ENCODE measurements at regions not wholly inside any gene's neighbourhood (a gene's known extent, or its start where the extent isn't known, plus 50 kb on each side); places are given as distances from the start of the nearest gene placed in this dataset.
"Not testable (repeated sequence)": the region's sequence is repeated elsewhere in the genome, so short reads cannot be mapped to it uniquely, and the experiment has no call there.

DNA sequence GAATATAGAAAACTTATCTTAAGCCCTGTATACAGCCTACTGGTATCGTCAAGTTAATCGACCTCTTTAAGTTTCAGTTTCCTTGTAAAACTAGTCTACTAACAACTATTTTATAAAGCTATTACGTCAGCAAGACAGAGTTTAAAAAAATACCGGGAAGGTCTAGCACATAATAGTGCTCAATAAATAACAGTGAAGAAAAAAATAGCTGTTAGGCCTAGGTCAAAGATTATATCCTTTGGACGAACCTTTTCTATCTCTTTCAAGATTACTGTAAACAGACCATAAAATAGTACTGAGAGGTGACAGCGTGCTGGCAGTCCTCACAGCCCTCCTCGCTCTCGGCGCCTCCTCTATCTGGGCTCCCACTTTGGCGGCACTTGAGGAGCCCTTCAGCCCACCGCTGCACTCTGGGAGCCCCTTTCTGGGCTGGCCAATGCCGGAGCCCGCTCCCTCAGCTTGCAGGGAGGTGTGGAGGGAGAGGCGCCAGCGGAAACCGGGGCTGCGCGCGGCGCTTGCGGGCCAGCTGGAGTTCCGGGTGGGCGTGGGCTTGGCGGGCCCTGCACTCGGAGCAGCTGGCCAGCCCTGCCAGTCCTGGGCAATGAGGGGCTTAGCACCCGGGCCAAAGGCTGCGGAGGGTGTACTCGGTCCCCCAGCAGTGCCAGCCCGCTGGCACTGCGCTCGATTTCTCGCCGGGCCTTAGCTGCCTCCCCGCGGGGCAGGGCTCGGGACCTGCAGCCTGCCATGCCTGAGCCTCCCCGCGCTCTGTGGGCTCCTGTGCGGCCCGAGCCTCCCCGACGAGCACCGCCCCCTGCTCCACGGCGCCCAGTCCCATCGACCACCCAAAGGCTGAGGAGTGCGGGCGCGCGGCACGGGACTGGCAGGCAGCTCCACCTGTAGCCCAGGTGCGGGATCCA is 119.1 kb upstream of the HSF2 start:
- not testable (repeated sequence) for DNase-seq (ENCODE audit: low spot score)

GRCh38 chr6:122283884-122284283 is 115.6 kb upstream of the HSF2 start:
- no peak for DNase-seq (ENCODE audit: low spot score)

DNA sequence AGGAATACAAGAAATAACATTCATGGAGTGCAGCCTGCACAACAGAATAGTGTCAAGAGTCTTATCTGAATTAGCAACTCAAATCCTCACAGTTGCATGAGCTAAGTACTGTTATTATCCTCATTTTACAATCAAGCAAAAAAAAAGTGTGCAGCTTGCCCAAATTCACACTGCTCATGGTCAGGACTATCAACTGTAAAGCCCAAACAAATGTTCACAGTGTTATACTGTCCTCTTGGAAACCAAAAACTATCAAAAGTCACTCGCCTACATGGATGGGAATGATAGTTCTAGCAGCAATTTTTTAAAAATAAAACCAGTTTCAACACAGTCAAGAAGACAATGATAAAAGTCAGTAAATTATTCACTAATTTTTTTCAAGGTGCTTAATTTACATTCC is 114.6 kb upstream of the HSF2 start:
- DNase-seq (ENCODE audit: low spot score), result no peak

- DNase-seq (ENCODE audit: low spot score), result no peak
Measured at GRCh38 chr6:122285292-122285913, 114.0 kb upstream of the HSF2 start.

DNA sequence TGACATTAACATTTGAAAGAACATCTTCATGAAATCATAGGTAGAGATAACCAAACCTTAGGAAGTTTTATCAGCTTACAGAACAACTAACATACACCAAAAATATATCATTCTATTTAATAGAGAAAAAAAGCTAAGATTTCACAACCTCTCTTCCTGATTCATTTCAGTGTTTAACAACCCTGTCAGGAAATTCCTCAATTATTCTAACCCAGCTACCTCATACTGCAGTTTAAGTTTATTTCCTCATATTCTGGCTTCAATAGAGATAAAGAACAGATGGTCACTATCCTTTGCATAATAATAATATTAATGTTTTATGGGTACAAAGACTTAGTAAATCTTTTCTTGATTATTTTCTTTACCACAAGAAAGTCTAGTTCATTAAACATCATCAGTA is 112.9 kb upstream of the HSF2 start:
- no peak for DNase-seq (ENCODE audit: low spot score)

GRCh38 chr6:122289762-122290539 is 109.5 kb upstream of the HSF2 start:
- DNase-seq (ENCODE audit: low spot score), result peak; percentile 1

- DNase-seq (ENCODE audit: low spot score), result no peak
Measured at GRCh38 chr6:122297010-122297409, 102.4 kb upstream of the HSF2 start.

DNA sequence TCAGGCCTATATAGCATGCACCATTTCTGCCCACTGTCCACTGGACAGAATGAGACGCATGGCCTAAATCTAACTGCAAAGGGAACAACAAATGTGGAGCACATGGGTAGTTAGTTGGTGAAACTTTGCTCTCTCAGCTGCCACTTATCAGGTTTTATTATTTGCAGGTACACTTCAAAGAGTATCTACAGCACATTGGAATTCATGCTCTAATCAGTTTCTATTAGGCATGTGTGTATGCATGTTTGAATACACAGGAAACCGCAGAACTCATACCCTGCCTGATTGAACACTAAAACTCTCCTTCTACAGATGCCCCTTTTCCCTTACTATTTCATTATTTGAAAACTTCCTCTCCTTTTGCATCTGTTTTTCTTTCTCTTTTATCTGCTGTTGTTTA is 97.4 kb upstream of the HSF2 start:
- DNase-seq (ENCODE audit: low spot score), result no peak

DNA sequence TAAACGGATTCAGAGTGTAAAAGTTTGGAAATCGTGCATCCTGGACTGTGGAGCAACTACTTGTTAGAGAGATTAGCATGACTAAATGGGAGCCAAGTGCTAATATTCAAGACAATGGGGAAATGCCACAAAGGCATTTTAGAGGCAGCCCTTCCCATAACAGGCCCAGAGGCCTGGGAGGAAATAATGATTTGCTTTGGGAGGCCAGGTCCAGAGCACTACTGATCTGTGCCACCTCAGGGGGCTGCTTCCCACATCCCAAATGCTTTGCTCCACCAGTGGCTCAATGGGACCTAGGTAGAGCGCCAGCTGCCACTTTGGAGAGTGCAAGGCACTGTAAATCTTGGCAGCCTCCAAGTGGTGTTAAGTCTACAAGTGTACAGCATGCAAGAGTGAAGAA is 91.9 kb upstream of the HSF2 start:
- DNase-seq (ENCODE audit: low spot score), result no peak

DNA sequence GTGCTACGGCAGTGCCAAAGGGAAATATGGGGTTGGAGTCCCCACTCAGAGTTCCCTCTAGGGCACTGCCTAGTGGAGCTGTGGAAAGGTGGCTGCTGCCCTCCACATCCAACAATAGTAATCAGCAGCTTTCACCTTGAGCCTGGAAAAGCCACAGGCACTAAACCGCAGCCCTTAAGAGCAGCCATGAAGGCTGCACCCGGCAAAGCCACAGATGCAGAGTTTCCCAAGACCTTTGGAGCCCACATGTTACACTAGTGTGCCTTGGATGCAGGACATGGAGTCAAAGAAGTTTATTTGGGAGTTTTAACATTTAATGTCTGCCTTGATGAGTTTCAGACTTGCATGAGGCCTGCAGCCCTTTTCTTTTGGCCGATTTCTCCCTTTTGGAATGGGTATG is 91.4 kb upstream of the HSF2 start:
- no peak for DNase-seq (ENCODE audit: low spot score)

GRCh38 chr6:122315842-122316241 is 83.6 kb upstream of the HSF2 start:
- DNase-seq (ENCODE audit: low spot score), result no peak

GRCh38 chr6:122322824-122323223 is 76.6 kb upstream of the HSF2 start:
- peak; percentile 2 for DNase-seq (ENCODE audit: low spot score)

DNA sequence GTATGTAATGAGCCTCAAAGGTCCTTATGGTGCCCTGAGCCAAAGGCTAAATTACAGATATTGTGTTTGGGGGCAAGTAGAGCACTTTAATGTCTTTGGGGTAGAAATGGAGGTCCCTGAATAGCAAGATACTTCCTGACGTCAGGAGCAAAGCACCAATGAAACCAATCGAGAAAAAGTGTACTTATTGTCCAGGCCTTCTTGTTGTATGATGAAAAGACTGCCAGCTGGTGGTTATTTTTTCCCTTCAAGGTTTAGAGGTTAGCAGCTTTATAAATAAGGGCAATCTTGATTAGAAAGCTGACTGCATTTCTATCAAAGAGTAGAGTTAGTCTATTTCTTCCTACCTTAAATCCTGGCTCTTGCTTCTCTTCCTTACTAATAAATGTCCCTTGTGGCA is 76.1 kb upstream of the HSF2 start:
- DNase-seq (ENCODE audit: low spot score), result no peak

GRCh38 chr6:122330315-122330714 is 69.1 kb upstream of the HSF2 start:
- no peak for DNase-seq (ENCODE audit: low spot score)

DNA sequence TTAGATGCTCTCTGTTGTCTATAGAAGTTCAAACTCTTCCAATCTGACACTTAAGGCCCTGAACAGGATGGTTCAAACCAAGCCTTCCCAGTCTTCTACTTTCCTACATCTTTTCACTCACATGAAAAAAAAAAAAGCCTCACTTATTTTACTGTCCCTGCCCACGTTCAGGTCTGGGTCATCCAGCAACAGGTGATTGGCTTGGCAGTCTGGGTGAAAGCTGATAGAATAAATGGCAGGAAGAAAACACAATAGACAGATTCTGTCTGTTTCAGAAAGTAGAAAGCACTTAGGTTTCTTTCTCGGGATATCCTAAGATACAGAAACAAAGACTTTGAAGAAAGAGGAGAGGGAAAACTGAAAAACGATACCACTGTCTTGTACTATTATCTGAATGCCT is 61.8 kb upstream of the HSF2 start:
- no peak for DNase-seq (ENCODE audit: low spot score)

GRCh38 chr6:122339661-122340060 is 59.8 kb upstream of the HSF2 start:
- no peak for DNase-seq (ENCODE audit: low spot score)

- no peak for DNase-seq (ENCODE audit: low spot score)
Measured at GRCh38 chr6:122347280-122347679, 52.2 kb upstream of the HSF2 start.

DNA sequence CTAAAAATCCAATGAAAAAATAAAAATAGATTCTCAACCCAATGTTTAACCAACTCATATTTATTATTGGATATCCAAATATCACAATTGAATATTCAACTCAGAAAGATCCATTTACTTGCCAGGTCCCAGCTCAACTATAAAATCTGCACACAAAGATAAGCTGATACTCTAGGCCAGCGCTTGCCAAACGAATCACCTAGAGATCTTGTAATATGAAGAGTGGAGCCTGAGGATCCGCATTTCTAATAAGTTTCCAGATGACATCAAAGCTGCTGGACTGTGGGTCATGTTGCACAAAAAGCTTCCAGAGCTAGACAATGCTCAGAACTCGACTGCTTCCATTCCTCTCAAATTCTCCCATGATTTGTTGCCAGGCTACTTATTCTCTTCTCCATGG is 51.7 kb upstream of the HSF2 start:
- DNase-seq (ENCODE audit: low spot score), result no peak

Data from kidney capillary endothelial cell (primary cell).